SK-N-SH (cell line): ENCODE measurements at regions not wholly inside any gene's neighbourhood (a gene's known extent, or its start where the extent isn't known, plus 50 kb on each side); places are given as distances from the start of the nearest gene placed in this dataset.
"Not testable (repeated sequence)": the region's sequence is repeated elsewhere in the genome, so short reads cannot be mapped to it uniquely, and the experiment has no call there.

Source experiments
- CTCF ChIA-PET: fragments of 300-600, 350-600 bp; formaldehyde crosslinking; extraction: SDS; loops from one replicate; lab custom pipeline; 2021; lab: Yijun Ruan, JAX
- POLR2A ChIA-PET: fragments of 350-600 bp; sonication (Branson Sonifier 250); formaldehyde crosslinking; extraction: SDS; loops from one replicate; lab custom pipeline; 2020; ENCODE audit warnings: antibody characterized with exemption, inconsistent platforms; lab: Yijun Ruan, JAX
- DNase-seq: peaks from one replicate; pipeline ENCODE4 v3.0.0; 2012
- H2AFZ ChIP-seq: fragments of 200-600 bp; sonication (generic); 2 replicates; pipeline ENCODE4 v1.8.1; 2016; ENCODE audit warnings: antibody characterized with exemption, mild to moderate bottlenecking, low read depth
- H3F3A ChIP-seq: fragments of 200-600 bp; sonication (generic); replicated peaks from 2 replicates; pipeline ENCODE3; 2016; ENCODE audit warnings: antibody characterized with exemption, mild to moderate bottlenecking; ENCODE audit not compliant: insufficient read depth
- H3K27ac ChIP-seq, 2 experiments: fragments of 200-500 bp in 1 of 2; fragments of 200-600 bp in 1 of 2; sonication (Bioruptor generic) in 1 of 2; sonication (generic), shearing (Covaris generic) in 1 of 2; 2 replicates each; pipeline versions ENCODE4 v1.5.1 to v1.6.1; 2014 to 2016; ENCODE audit warnings: low read depth in 2 of 2, inconsistent platforms in 1 of 2, low read length in 1 of 2, mild to moderate bottlenecking in 1 of 2, mixed read lengths in 1 of 2
- H3K27me3 ChIP-seq: fragments of 200-600 bp; sonication (generic), shearing (Covaris generic); 2 replicates; pipeline ENCODE4 v1.6.1; 2016; ENCODE audit warnings: mixed run types; ENCODE audit not compliant: insufficient read depth
- H3K36me3 ChIP-seq, 2 experiments: fragments of 200-500 bp in 1 of 2; fragments of 200-600 bp in 1 of 2; sonication (Bioruptor generic) in 1 of 2; sonication (generic) in 1 of 2; replicated peaks in 1 of 2; 2 replicates each; pipeline versions ENCODE3 to v1.5.1; 2014 to 2016; ENCODE audit warnings: low read length in 1 of 2, mild to moderate bottlenecking in 1 of 2; ENCODE audit not compliant: insufficient read depth in 2 of 2, control insufficient read depth in 1 of 2
- H3K4me1 ChIP-seq, 2 experiments: fragments of 200-500 bp in 1 of 2; fragments of 200-600 bp in 1 of 2; sonication (Bioruptor generic) in 1 of 2; sonication (generic), shearing (Covaris generic) in 1 of 2; 2 replicates each; pipeline versions ENCODE4 v1.5.1 to v1.6.1; 2014 to 2016; ENCODE audit warnings: low read depth in 1 of 2, low read length in 1 of 2, mixed run types in 1 of 2; ENCODE audit not compliant: insufficient read depth in 2 of 2, control insufficient read depth in 1 of 2
- H3K4me2 ChIP-seq: fragments of 200-600 bp; sonication (generic), shearing (Covaris generic); 2 replicates; pipeline ENCODE4 v1.6.1; 2017; ENCODE audit warnings: mixed run types
- H3K4me3 ChIP-seq, 2 experiments: fragments of 200-500 bp in 1 of 2; fragments of 200-600 bp in 1 of 2; sonication (Bioruptor generic) in 1 of 2; sonication (generic), shearing (Covaris generic) in 1 of 2; 2 replicates each; pipeline versions ENCODE4 v1.5.1 to v1.8.1; 2014 to 2016; ENCODE audit warnings: low read depth in 2 of 2, inconsistent platforms in 1 of 2, low read length in 1 of 2, mild to moderate bottlenecking in 1 of 2, mixed read lengths in 1 of 2, moderate library complexity in 1 of 2
- H3K79me2 ChIP-seq: fragments of 200-600 bp; sonication (generic); 2 replicates; pipeline ENCODE4 v1.8.1; 2017; ENCODE audit warnings: mild to moderate bottlenecking; ENCODE audit not compliant: insufficient read depth
- H3K9ac ChIP-seq: fragments of 200-600 bp; sonication (generic); 2 replicates; pipeline ENCODE4 v1.6.1; 2017; ENCODE audit warnings: mixed run types
- H3K9me2 ChIP-seq: fragments of 200-600 bp; sonication (generic); 2 replicates; pipeline ENCODE4 v1.6.1; 2017; ENCODE audit warnings: mixed run types
- H3K9me3 ChIP-seq: fragments of 200-600 bp; sonication (generic); 2 replicates; pipeline ENCODE4 v1.6.1; 2017; ENCODE audit warnings: mixed run types, mild to moderate bottlenecking, moderate library complexity
- H4K20me1 ChIP-seq: fragments of 200-600 bp; sonication (generic); 2 replicates; pipeline ENCODE4 v1.6.1; 2017; ENCODE audit warnings: mild to moderate bottlenecking, mixed run types; ENCODE audit not compliant: insufficient read depth
- ELF1 ChIP-seq: IDR thresholded peaks from 2 replicates; pipeline ENCODE4 v1.4.0; 2012
- EP300 ChIP-seq, 2 experiments: IDR thresholded peaks; 2 replicates each; pipeline versions ENCODE4 v1.4.0 to v1.6.1; 2012; ENCODE audit warnings: borderline replicate concordance in 1 of 2, low read depth in 1 of 2, low read length in 1 of 2
- FOSL2 ChIP-seq: IDR thresholded peaks from 2 replicates; pipeline ENCODE4 v1.4.0; 2012; ENCODE audit warnings: low read depth, mild to moderate bottlenecking, moderate library complexity, borderline replicate concordance
- MEF2A ChIP-seq: IDR thresholded peaks from 2 replicates; pipeline ENCODE4 v1.4.0; 2012; ENCODE audit warnings: low read depth, borderline replicate concordance
- MXI1 ChIP-seq: IDR thresholded peaks from 2 replicates; pipeline ENCODE4 v1.6.1; 2012; ENCODE audit warnings: mild to moderate bottlenecking, low read depth, low read length, improper control_type of control experiment
- RAD21 ChIP-seq: IDR thresholded peaks from 2 replicates; pipeline ENCODE4 v1.6.1; 2012; ENCODE audit warnings: mild to moderate bottlenecking, low read length
- RFX5 ChIP-seq: IDR thresholded peaks from 2 replicates; pipeline ENCODE4 v1.6.1; 2012; ENCODE audit warnings: mild to moderate bottlenecking, improper control_type of control experiment, low read length
- SIN3A ChIP-seq: IDR thresholded peaks from 2 replicates; pipeline ENCODE4 v1.6.1; 2012; ENCODE audit warnings: low read depth, mild to moderate bottlenecking, low read length, moderate library complexity, borderline replicate concordance
- SMC3 ChIP-seq: IDR thresholded peaks from 2 replicates; pipeline ENCODE4 v1.6.1; 2012; ENCODE audit warnings: low read depth, low read length, improper control_type of control experiment
- TCF12 ChIP-seq: IDR thresholded peaks from 2 replicates; pipeline ENCODE4 v1.4.0; 2012
- TEAD4 ChIP-seq: IDR thresholded peaks from 2 replicates; pipeline ENCODE4 v1.4.0; 2012; ENCODE audit warnings: mild to moderate bottlenecking, borderline replicate concordance; ENCODE audit not compliant: insufficient read depth
- WGBS: methylation state at CpG from one replicate; pipeline ENCODE4 v1.1.6; 2017; ENCODE audit warnings: low lambda C conversion rate; 5-methylcytosine and 5-hydroxymethylcytosine counted together
- TF ChIP-seq, protein P1 (sequence below): IDR thresholded peaks from 2 replicates; pipeline ENCODE4 v1.4.0; 2012; ENCODE audit warnings: low read depth, borderline replicate concordance
- TF ChIP-seq, protein P2 (sequence below): fragments of 150-350 bp; IDR thresholded peaks from 2 replicates; pipeline ENCODE4 v1.6.1; 2017; ENCODE audit warnings: antibody characterized with exemption, low read length, low read depth, borderline replicate concordance
- TF ChIP-seq, protein P3 (sequence below): fragments of 200-600 bp; sonication (generic); IDR thresholded peaks from 2 replicates; pipeline ENCODE4 v1.6.1; 2017; ENCODE audit warnings: antibody characterized with exemption, mild to moderate bottlenecking, moderate library complexity

DNA sequence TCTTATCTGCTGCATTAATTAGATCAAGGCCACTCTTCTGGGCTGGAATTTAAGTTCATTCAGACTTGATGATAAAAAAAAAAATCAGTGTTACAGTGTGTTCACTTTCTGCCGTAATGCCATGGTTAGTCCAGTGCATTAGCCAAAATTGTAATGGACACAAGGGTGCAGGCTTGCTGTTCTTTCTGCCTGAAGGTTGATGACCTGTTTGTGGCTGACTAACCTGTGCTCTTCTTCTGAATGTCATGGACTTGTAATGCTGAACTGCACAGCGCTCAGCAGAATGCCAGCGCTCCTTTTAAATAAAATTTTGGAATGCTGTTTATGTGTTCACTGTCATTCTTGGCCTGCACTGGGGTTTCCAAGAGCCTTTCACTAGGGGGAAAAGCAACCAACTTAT, 323.2 kb downstream of the ZNF248 start:
- WGBS, result 14% methylated on average over 3 of the region's 3 CpGs
- Histone ChIP-seq H3K79me2 (no peaks in the 10 kb centered on the region), H3K4me3 (no peak overlapping the region), H3K36me3 (no peaks in the 10 kb centered on the region)
- TF ChIP-seq SMC3 (no peak), MEF2A (no peak), MXI1 (no peak), EP300 (IDR thresholded peaks at IDR 0.05; ENCODE audit: borderline replicate concordance in 1 of 2, low read depth in 1 of 2, low read length in 1 of 2) (no peak), FOSL2 (no peak), ELF1 (no peak), RFX5 (no peak), TEAD4 (no peak), TCF12 (no peak), SIN3A (no peak)
- TF ChIP-seq, protein P1, sequence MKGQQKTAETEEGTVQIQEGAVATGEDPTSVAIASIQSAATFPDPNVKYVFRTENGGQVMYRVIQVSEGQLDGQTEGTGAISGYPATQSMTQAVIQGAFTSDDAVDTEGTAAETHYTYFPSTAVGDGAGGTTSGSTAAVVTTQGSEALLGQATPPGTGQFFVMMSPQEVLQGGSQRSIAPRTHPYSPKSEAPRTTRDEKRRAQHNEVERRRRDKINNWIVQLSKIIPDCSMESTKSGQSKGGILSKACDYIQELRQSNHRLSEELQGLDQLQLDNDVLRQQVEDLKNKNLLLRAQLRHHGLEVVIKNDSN, result no peak
- TF ChIP-seq, protein P2, sequence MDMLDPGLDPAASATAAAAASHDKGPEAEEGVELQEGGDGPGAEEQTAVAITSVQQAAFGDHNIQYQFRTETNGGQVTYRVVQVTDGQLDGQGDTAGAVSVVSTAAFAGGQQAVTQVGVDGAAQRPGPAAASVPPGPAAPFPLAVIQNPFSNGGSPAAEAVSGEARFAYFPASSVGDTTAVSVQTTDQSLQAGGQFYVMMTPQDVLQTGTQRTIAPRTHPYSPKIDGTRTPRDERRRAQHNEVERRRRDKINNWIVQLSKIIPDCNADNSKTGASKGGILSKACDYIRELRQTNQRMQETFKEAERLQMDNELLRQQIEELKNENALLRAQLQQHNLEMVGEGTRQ, result no peak
- TF ChIP-seq, all 33 proteins: peak for 0
- H3K27me3 ChIP-seq, result no peaks in the 10 kb centered on the region
- H3K9me3 ChIP-seq, result no peaks in the 10 kb centered on the region
- no peak for DNase-seq
- H3K4me1 ChIP-seq, result no peaks in the 10 kb centered on the region
- no peak overlapping the region for H3K9ac ChIP-seq
- no peak overlapping the region for H3K27ac ChIP-seq
- no peak overlapping the region for H3K4me2 ChIP-seq
- no peaks in the 10 kb centered on the region for H4K20me1 ChIP-seq
- ChIA-PET CTCF (no interaction called here), POLR2A (no interaction called here)
- H3F3A ChIP-seq, result no peaks in the 10 kb centered on the region
- no peak overlapping the region for H2AFZ ChIP-seq
- H3K9me2 ChIP-seq, result no peaks in the 10 kb centered on the region

DNA sequence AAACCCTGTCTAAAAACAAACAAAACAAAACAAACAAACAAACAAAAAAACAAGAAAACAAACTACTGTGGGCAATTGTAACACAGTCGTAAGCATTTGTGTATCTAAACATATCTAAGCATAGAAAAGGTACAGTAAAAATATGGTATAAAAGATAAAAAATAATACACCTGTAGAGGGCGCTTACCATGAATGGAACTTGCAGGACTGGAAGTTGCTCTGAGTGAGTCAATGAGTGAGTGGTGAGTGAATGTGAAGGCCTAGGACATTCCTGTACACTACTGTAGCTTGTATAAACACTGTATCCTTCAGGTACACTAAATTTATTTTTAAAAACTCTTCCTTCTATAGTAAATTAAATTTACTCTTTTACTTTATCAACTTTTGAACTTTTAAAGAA, 332.0 kb downstream of the ZNF248 start:
- H3K4me2 ChIP-seq, H3K9me2 ChIP-seq, H3K9ac ChIP-seq, H3K4me1 ChIP-seq, DNase-seq, H3K79me2 ChIP-seq, H4K20me1 ChIP-seq, H3K4me3 ChIP-seq, H3K27ac ChIP-seq, POLR2A ChIA-PET, H3K9me3 ChIP-seq, H3F3A ChIP-seq, H2AFZ ChIP-seq, H3K27me3 ChIP-seq, H3K36me3 ChIP-seq: not testable (repeated sequence)
- TF ChIP-seq, protein P3, sequence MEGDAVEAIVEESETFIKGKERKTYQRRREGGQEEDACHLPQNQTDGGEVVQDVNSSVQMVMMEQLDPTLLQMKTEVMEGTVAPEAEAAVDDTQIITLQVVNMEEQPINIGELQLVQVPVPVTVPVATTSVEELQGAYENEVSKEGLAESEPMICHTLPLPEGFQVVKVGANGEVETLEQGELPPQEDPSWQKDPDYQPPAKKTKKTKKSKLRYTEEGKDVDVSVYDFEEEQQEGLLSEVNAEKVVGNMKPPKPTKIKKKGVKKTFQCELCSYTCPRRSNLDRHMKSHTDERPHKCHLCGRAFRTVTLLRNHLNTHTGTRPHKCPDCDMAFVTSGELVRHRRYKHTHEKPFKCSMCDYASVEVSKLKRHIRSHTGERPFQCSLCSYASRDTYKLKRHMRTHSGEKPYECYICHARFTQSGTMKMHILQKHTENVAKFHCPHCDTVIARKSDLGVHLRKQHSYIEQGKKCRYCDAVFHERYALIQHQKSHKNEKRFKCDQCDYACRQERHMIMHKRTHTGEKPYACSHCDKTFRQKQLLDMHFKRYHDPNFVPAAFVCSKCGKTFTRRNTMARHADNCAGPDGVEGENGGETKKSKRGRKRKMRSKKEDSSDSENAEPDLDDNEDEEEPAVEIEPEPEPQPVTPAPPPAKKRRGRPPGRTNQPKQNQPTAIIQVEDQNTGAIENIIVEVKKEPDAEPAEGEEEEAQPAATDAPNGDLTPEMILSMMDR, result peak; percentile 57
- TF ChIP-seq SMC3 (peak; percentile 18; the same call in 1 of the 2 replicates), RAD21 (0 out of 2 replicates have a peak, but pooled peaks have one; percentile 16)
- WGBS, result 5% methylated on average over 2 of the region's 2 CpGs
- CTCF ChIA-PET, result interaction anchor here (0.6 to 1.4 kb wide), 3 partner anchors 10 to 229 kb away, joined by 3 to 4 read pairs (median 3); no protein-coding TSS in a partner anchor
